GM21576 (cell line): ENCODE measurements at regions not wholly inside any gene's neighbourhood (a gene's known extent, or its start where the extent isn't known, plus 50 kb on each side); places are given as distances from the start of the nearest gene placed in this dataset.
"Not testable (repeated sequence)": the region's sequence is repeated elsewhere in the genome, so short reads cannot be mapped to it uniquely, and the experiment has no call there.

Source experiments
- ATAC-seq: cut with Tn5 transposase; IDR thresholded peaks from one replicate; pipeline ENCODE4 v1.9.1; 2021; ENCODE audit warnings: mild to moderate bottlenecking, moderate library complexity; ENCODE audit not compliant: unreplicated experiment

GRCh38 chr1:88317396-88317795, 366.7 kb upstream of the PKN2 start:
- ATAC-seq, result no peak

GRCh38 chr1:88318740-88319139, 365.3 kb upstream of the PKN2 start:
- no peak for ATAC-seq

- ATAC-seq, result no peak
Measured at GRCh38 chr1:88320291-88320690, 363.8 kb upstream of the PKN2 start.

- no peak for ATAC-seq
Measured at GRCh38 chr1:88321706-88322105, 362.4 kb upstream of the PKN2 start.

- no peak for ATAC-seq
Measured at GRCh38 chr1:88324899-88325298, 359.2 kb upstream of the PKN2 start.

- ATAC-seq, result no peak
Measured at GRCh38 chr1:88327391-88328267, 356.4 kb upstream of the PKN2 start.

- no peak for ATAC-seq
Measured at GRCh38 chr1:88330201-88330600, 353.9 kb upstream of the PKN2 start.

- ATAC-seq, result no peak
Measured at GRCh38 chr1:88333086-88333695, 350.9 kb upstream of the PKN2 start.

- no peak for ATAC-seq
Measured at GRCh38 chr1:88341447-88341846, 342.6 kb upstream of the PKN2 start.

- ATAC-seq, result not testable (repeated sequence)
Measured at GRCh38 chr1:88342081-88342480, 342.0 kb upstream of the PKN2 start.

- no peak for ATAC-seq
Measured at GRCh38 chr1:88350648-88351047, 333.4 kb upstream of the PKN2 start.

GRCh38 chr1:88351960-88352359, 332.1 kb upstream of the PKN2 start:
- no peak for ATAC-seq

- no peak for ATAC-seq
Measured at GRCh38 chr1:88354256-88354655, 329.8 kb upstream of the PKN2 start.

GRCh38 chr1:88357729-88358128, 326.3 kb upstream of the PKN2 start:
- ATAC-seq, result no peak

- ATAC-seq, result no peak
Measured at GRCh38 chr1:88371436-88372023, 312.5 kb upstream of the PKN2 start.

GRCh38 chr1:88375977-88376376, 308.1 kb upstream of the PKN2 start:
- no peak for ATAC-seq

GRCh38 chr1:88376421-88376820, 307.7 kb upstream of the PKN2 start:
- no peak for ATAC-seq

- no peak for ATAC-seq
Measured at GRCh38 chr1:88378560-88378959, 305.5 kb upstream of the PKN2 start.

GRCh38 chr1:88394958-88395357, 289.1 kb upstream of the PKN2 start:
- no peak for ATAC-seq

GRCh38 chr1:88398338-88398737, 285.7 kb upstream of the PKN2 start:
- ATAC-seq, result no peak

- peak; percentile 76 for ATAC-seq
Measured at GRCh38 chr1:88399690-88400089, 284.4 kb upstream of the PKN2 start.

GRCh38 chr1:88401313-88401712, 282.8 kb upstream of the PKN2 start:
- peak; percentile 87 for ATAC-seq
